K562 (cell line): ENCODE measurements at regions not wholly inside any gene's neighbourhood (a gene's known extent, or its start where the extent isn't known, plus 50 kb on each side); places are given as distances from the start of the nearest gene placed in this dataset.

Experiments
- ATAC-seq: fragments of 200-7000 bp; cut with Tn5 transposase; 3 replicates; pipeline ENCODE4 v1.9.1; 2020; ENCODE audit warnings: moderate library complexity
- BruUV-seq: library from RNA; stranded (reverse); fragments of 400-500 nt; replicated peaks from 2 replicates; lab custom pipeline; 2021; lab: Mats Ljungman, UMichigan
- CTCF ChIA-PET: fragments of 300-600 bp; formaldehyde crosslinking; extraction: SDS; loops from one replicate; lab custom pipeline; 2021; ENCODE audit warnings: low intra/inter-chr PET ratio; lab: Yijun Ruan, JAX
- POLR2A ChIA-PET: fragments of 300-600, 350-650 bp; sonication (Branson Sonifier 250); formaldehyde crosslinking; extraction: SDS; loops from one replicate; lab custom pipeline; 2021; ENCODE audit warnings: antibody characterized with exemption, inconsistent platforms; lab: Yijun Ruan, JAX
- DNase-seq, 4 experiments: peaks; one replicate each; pipeline versions ENCODE4 v3.0.0 to v3.0.0-alpha.2; 2011 to 2018; ENCODE audit warnings: low spot score in 3 of 4, mixed read lengths in 3 of 4; ENCODE audit errors: extremely low read depth in 1 of 4
- FAIRE-seq: peaks from 2 replicates; lab custom pipeline; 2011; peaks lifted over from hg19 to GRCh38; lab: Jason Lieb, UNC
- H2AFZ ChIP-seq: 2 replicates; pipeline ENCODE4 v1.6.0; 2011; ENCODE audit warnings: low read depth, low read length, control low read depth, inconsistent platforms
- H3K27ac ChIP-seq: fragments of 200-600 bp; 3 replicates; pipeline ENCODE4 v1.8.0; 2011; ENCODE audit warnings: low read depth, mild to moderate bottlenecking, control low read depth, inconsistent platforms, low read length, moderate library complexity, mixed read lengths; ENCODE audit errors: extremely low read depth
- H3K27me3 ChIP-seq, 2 experiments: fragments of 300-600 bp in 1 of 2; 2 replicates in 1 of 2; 3 replicates in 1 of 2; pipeline versions ENCODE4 v1.6.0 to v1.8.0; 2011; ENCODE audit warnings: inconsistent platforms in 2 of 2, low read length in 2 of 2, mild to moderate bottlenecking in 1 of 2, mixed read lengths in 1 of 2, moderate library complexity in 1 of 2; ENCODE audit not compliant: control insufficient read depth in 2 of 2, insufficient read depth in 2 of 2
- H3K36me3 ChIP-seq: fragments of 300-600 bp; 3 replicates; pipeline ENCODE4 v1.8.0; 2011; ENCODE audit warnings: mild to moderate bottlenecking, low read length, inconsistent platforms; ENCODE audit not compliant: control insufficient read depth, insufficient read depth
- H3K4me1 ChIP-seq, 2 experiments: fragments of 200-600 bp in 1 of 2; replicated peaks in 1 of 2; 2 replicates in 1 of 2; 3 replicates in 1 of 2; pipeline versions ENCODE4 v1.5.1 to v1.8.0; 2011; ENCODE audit warnings: inconsistent platforms in 2 of 2, low read length in 2 of 2, mild to moderate bottlenecking in 1 of 2, mixed read lengths in 1 of 2, moderate library complexity in 1 of 2; ENCODE audit not compliant: control insufficient read depth in 2 of 2, insufficient read depth in 2 of 2
- H3K4me2 ChIP-seq: 2 replicates; pipeline ENCODE4 v1.6.1; 2011; ENCODE audit warnings: low read length, control low read depth, inconsistent platforms, mixed read lengths; ENCODE audit not compliant: insufficient read depth
- H3K4me3 ChIP-seq: fragments of 200-600 bp; sonication (generic), shearing (Covaris generic); 2 replicates; pipeline ENCODE4 v1.5.1; 2016; ENCODE audit warnings: control low read depth, inconsistent platforms
- H3K79me2 ChIP-seq: fragments of 200-600 bp; 3 replicates; pipeline ENCODE4 v1.8.0; 2011; ENCODE audit warnings: low read length, inconsistent platforms; ENCODE audit not compliant: control insufficient read depth, insufficient read depth
- H3K9ac ChIP-seq, 2 experiments: 2 replicates each; pipeline versions ENCODE4 v1.6.0 to v1.6.1; 2011; ENCODE audit warnings: low read depth in 2 of 2, low read length in 2 of 2, control low read depth in 1 of 2, inconsistent platforms in 1 of 2, mild to moderate bottlenecking in 1 of 2, mixed read lengths in 1 of 2; ENCODE audit not compliant: insufficient read depth in 1 of 2
- H3K9me1 ChIP-seq: one replicate; pipeline ENCODE4 v1.6.0; 2011; ENCODE audit warnings: inconsistent platforms, mild to moderate bottlenecking, low read length, moderate library complexity; ENCODE audit not compliant: control insufficient read depth, insufficient read depth
- H3K9me3 ChIP-seq: replicated peaks from 2 replicates; pipeline ENCODE4 v1.5.1; 2011; ENCODE audit warnings: low read depth, low read length, inconsistent platforms; ENCODE audit not compliant: control insufficient read depth, insufficient read depth
- H4K20me1 ChIP-seq: replicated peaks from 2 replicates; pipeline ENCODE4 v1.6.1; 2011; ENCODE audit warnings: low read length, inconsistent platforms, mixed read lengths; ENCODE audit not compliant: control insufficient read depth, insufficient read depth
- CHD2 ChIP-seq: IDR thresholded peaks from 2 replicates; pipeline ENCODE4 v1.6.1; 2011; ENCODE audit warnings: low read depth, low read length
- KAT8 ChIP-seq: fragments of 450-650 bp; IDR thresholded peaks from 2 replicates; pipeline ENCODE4 v1.6.1; 2016; ENCODE audit warnings: low read depth, mild to moderate bottlenecking
- MAFF ChIP-seq: IDR thresholded peaks from 2 replicates; pipeline ENCODE4 v1.6.1; 2012; ENCODE audit warnings: low read length, improper control_type of control experiment
- PATZ1 ChIP-seq: fragments of 250-450 bp; sonication (Bioruptor Pico); IDR thresholded peaks from 2 replicates; pipeline ENCODE4 v1.5.0; 2020; ENCODE audit warnings: mild to moderate bottlenecking, borderline replicate concordance
- SP1 ChIP-seq: sonication (generic); formaldehyde crosslinking; IDR thresholded peaks from 2 replicates; pipeline ENCODE4 v1.8.1; 2022; ENCODE audit warnings: mild to moderate bottlenecking, missing genetic modification reagents
- TGIF2 ChIP-seq: sonication (generic); formaldehyde crosslinking; IDR thresholded peaks from 2 replicates; pipeline ENCODE4 v1.8.1; 2022; ENCODE audit warnings: mild to moderate bottlenecking, missing genetic modification reagents, moderate library complexity
- ZFP30 ChIP-seq: fragments of 250-450 bp; sonication (Bioruptor Pico); IDR thresholded peaks from 2 replicates; pipeline ENCODE4 v1.8.0; 2022; ENCODE audit warnings: moderate library complexity, mild to moderate bottlenecking, inconsistent platforms, borderline replicate concordance
- ZNF311 ChIP-seq: fragments of 250-450 bp; sonication (Bioruptor Pico); IDR thresholded peaks from 2 replicates; pipeline ENCODE4 v1.4.0; 2020; ENCODE audit warnings: mild to moderate bottlenecking, moderate library complexity
- WGBS: fragments of 100-300 bp; shearing (Covaris generic); methylation state at CpG from one replicate; pipeline ENCODE4 v1.1.6; 2016; ENCODE audit warnings: low coverage, mixed read lengths; ENCODE audit not compliant: insufficient coverage; ENCODE audit errors: missing lambda C conversion rate; 5-methylcytosine and 5-hydroxymethylcytosine counted together
- in situ Hi-C: fragments of 300-500 bp; cut with MboI; formaldehyde crosslinking; loops from 4 replicates; pipeline ENCODE4 v1.15.0; 2018; ENCODE audit warnings: inconsistent platforms, mixed read lengths
- intact Hi-C: fragments of 100-400 bp; cut with micrococcal nuclease; formaldehyde crosslinking; loops from 2 replicates; pipeline ENCODE4 v1.14.2; 2022

GRCh38 chr3:145820170-145820569 is 340.8 kb downstream of the PLOD2 start:
- BruUV-seq, result no TSS peak
- CTCF ChIA-PET, result no interaction called here
- Histone ChIP-seq H3K9me1 (no peaks in the 10 kb centered on the region), H3K4me2 (no peak overlapping the region), H3K4me1 (no peaks in the 10 kb centered on the region), H3K27ac (no peak overlapping the region)
- DNase-seq, result no peak
- intact Hi-C loops, result no loop called here
- ATAC-seq, result no peak
- no peak for FAIRE-seq
- TF ChIP-seq SP1 (no peak), KAT8 (no peak), MAFF (no peak), ZFP30 (CRISPR knock-in tag) (no peak), ZNF311 (no peak), CHD2 (no peak), PATZ1 (CRISPR knock-in tag) (no peak), TGIF2 (CRISPR knock-in tag) (no peak)
- TF ChIP-seq, all 486 proteins: peak for 0
- H3K27me3 ChIP-seq, result no peaks in the 10 kb centered on the region
- H3K36me3 ChIP-seq, result no peaks in the 10 kb centered on the region
- POLR2A ChIA-PET, result no interaction called here
- no peak overlapping the region for H3K9ac ChIP-seq
- no peaks in the 10 kb centered on the region for H3K79me2 ChIP-seq
- H3K9me3 ChIP-seq, result no peaks in the 10 kb centered on the region
- WGBS, result 0% methylated on average over 2 of the region's 2 CpGs
- no peaks in the 10 kb centered on the region for H4K20me1 ChIP-seq
- in situ Hi-C loops, result no loop called here
- no peak overlapping the region for H2AFZ ChIP-seq
- H3K4me3 ChIP-seq, result no peak overlapping the region
